ENCODE measurements at regions not wholly inside any gene's neighbourhood (a gene's known extent, or its start where the extent isn't known, plus 50 kb on each side); places are given as distances from the start of the nearest gene placed in this dataset.

GRCh38 chr7:142338633-142339501 is 81.0 kb upstream of the PRSS58 start:
- TF ChIP-seq CTCF (conservative IDR thresholded peaks at IDR 0.05; ENCODE audit: low read depth, low read length) (peak; percentile 34), POLR2A (IDR thresholded peaks at IDR 0.05; ENCODE audit: low read depth, low read length) (no peak), RAD21 (IDR thresholded peaks at IDR 0.05; ENCODE audit: low read length) (peak; percentile 38), FOS (IDR thresholded peaks at IDR 0.05; ENCODE audit: low read depth, low read length) (no peak)
